GM12875 (cell line): ENCODE measurements at regions not wholly inside any gene's neighbourhood (a gene's known extent, or its start where the extent isn't known, plus 50 kb on each side); places are given as distances from the start of the nearest gene placed in this dataset.

ENCODE experiments used
- H3K4me3 ChIP-seq: one replicate; pipeline ENCODE4 v1.5.1; 2011; ENCODE audit warnings: low read depth, low read length, control low read depth
- TF ChIP-seq, protein P1 (sequence below): IDR thresholded peaks from 2 replicates; pipeline ENCODE4 v1.5.1; 2011; ENCODE audit warnings: low read depth, mild to moderate bottlenecking, control low read depth, inconsistent platforms, low read length, moderate library complexity, borderline replicate concordance; ENCODE audit not compliant: insufficient read depth

DNA sequence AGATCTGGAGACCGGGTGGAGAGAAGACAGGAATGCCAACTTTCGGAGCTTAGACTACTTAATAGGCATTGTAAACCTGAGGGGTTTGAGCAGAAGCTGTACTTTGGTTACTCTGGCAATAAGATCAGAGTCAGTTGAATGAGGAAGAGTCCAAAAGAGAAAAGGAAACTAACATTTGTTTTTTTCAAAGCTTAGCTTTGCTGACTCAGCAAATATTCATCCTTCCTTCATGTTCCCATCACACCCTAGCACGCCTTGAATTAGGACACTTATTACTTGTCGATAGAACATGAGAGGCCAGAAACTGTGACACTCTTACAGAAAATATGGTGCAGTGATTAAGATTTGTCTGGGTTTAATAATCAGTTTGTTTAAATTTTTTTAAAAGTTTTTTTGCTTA is 266.9 kb upstream of the ATP2B1 start:
- TF ChIP-seq, protein P1, sequence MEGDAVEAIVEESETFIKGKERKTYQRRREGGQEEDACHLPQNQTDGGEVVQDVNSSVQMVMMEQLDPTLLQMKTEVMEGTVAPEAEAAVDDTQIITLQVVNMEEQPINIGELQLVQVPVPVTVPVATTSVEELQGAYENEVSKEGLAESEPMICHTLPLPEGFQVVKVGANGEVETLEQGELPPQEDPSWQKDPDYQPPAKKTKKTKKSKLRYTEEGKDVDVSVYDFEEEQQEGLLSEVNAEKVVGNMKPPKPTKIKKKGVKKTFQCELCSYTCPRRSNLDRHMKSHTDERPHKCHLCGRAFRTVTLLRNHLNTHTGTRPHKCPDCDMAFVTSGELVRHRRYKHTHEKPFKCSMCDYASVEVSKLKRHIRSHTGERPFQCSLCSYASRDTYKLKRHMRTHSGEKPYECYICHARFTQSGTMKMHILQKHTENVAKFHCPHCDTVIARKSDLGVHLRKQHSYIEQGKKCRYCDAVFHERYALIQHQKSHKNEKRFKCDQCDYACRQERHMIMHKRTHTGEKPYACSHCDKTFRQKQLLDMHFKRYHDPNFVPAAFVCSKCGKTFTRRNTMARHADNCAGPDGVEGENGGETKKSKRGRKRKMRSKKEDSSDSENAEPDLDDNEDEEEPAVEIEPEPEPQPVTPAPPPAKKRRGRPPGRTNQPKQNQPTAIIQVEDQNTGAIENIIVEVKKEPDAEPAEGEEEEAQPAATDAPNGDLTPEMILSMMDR: no peak
- H3K4me3 ChIP-seq: no peak overlapping the region

DNA sequence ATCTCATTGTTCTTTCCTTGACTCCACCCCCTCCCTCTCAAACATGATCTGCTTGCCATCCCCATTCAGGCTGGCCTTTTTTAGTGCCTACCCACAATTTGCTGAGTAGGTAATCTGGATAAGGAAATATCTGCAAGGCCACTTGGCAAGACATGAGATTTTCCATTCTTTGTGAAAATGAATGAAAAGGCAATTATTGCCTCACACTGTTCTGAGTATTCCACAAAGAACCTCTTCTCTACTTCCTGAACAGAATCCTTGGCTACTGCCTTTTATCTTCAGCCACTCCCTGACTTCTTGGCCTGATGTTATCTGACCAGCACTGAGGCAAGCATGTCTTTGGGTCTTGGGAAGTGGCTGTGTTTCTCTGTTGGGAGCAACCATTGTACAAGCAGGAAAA is 263.2 kb upstream of the ATP2B1 start:
- no peak overlapping the region for H3K4me3 ChIP-seq
- TF ChIP-seq, protein P1: no peak

DNA sequence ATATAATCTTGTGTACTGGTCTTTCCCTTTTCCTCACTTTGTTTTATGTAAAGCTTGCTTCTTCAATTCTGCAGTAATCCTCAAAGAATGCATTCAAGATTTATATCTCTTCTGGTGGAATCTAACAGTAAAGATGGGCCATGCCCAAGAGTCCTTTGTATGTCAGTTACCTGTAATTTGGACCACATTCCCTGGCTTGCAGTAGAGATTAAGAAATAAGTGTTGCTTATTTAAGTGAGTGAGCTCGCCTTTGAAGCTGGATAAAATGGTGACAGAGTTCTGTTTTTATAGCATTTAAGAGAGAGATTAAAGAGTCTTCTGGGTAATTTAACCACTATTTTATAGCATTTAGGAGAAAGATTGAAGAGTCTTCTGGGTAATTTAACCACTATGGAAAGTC is 262.1 kb upstream of the ATP2B1 start:
- no peak overlapping the region for H3K4me3 ChIP-seq
- TF ChIP-seq, protein P1: no peak

DNA sequence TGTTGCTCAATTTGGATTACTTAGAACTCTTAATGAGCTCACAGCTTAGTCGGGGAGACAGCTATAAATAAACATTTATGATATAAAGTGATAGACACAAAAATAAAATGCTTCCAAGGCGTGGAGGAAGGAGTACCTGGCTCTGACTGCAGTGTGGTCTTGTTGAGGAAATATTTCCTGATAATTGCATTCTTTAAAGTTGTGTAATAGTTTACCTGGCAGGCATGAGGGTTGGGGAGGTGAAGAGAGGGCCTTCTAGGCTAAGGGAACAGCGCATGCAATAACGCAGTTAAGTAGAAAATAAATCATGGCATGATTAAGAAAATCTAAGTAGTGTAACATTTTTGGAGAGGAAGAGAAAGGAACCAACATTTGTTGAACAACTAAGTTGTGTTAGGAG is 260.5 kb upstream of the ATP2B1 start:
- TF ChIP-seq, protein P1: no peak
- H3K4me3 ChIP-seq: no peak overlapping the region

DNA sequence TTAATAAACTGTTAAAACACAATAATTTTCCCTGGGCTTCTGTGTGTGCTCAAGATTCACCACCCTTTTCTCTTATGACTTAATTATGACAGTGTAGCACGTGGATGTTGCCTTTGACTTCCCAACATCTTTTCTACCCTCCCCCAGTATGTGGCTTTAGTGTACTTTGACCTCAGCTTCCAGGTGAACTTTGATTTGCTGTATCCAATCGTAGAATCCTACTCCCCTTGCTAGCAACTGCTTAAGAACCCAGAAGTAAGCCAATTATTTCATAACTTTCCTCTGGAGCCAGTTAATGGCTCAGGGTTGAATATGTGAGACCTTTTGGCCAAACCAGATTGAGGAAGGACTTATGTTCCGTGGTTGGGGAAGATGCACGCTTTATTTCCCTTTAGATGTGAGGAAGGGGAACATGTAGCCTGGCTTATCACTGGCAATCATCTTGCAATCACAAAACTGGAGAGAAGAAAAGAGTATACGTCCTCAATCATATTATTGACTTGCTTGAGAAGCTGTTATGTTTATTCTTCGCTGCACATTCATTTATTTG is 259.6 kb upstream of the ATP2B1 start:
- TF ChIP-seq, protein P1: no peak
- no peak overlapping the region for H3K4me3 ChIP-seq

DNA sequence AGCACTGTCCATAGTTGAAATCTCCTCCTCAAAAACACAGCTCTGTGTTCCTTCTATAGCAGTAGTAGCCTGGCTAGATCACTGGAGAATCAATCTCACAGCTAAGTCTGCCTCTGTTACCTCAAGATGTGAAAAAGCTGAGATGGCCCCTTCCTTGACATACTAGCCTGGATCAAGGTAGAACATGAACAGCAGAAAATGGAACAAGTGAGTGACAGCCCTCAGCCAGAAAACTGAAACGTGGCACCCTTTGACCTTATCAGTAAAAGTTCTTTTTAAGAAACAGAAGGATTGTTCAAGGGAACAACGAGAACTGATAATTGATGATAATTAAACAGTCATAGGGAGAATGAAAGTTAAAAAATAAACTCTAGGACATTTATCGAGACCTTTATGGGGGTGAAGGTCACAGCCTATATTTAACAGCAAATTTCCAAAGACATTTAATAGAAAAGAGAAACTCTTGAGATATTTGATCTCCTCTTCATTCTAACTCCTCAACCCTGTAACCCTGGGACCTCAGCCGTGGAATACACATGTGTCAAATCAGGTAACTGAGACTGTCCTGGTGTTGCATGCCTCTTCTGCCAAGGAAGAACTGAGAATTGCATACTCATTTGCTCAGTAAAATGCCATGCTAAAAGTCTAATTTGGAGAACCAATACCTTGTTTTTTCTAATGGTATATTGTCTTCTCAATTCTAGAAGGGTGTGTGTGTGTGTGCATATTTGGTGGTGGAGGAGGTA is 258.0 kb upstream of the ATP2B1 start:
- TF ChIP-seq, protein P1: no peak
- no peak overlapping the region for H3K4me3 ChIP-seq

DNA sequence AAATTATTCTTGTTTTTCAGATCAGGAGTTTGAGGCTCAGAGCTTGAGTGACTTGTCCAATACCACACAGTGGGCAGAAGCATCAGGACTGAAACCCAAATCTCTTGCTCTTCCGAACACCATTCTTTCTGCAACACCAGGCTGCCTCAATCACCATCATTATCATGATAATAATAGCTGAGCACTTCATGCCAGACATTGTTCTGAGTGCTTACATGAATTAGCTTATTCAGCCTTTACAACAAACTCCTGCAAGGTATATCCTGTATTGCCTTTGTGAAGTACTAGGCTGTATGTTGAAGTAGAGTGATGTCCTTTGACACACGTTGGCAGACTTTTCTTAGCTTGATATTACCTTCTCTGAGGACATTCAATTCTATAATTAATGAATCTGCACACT is 257.4 kb upstream of the ATP2B1 start:
- H3K4me3 ChIP-seq: no peak overlapping the region
- TF ChIP-seq, protein P1: no peak
